T-helper 22 cell (primary cell): ENCODE measurements at regions not wholly inside any gene's neighbourhood (a gene's known extent, or its start where the extent isn't known, plus 50 kb on each side); places are given as distances from the start of the nearest gene placed in this dataset.
"Not testable (repeated sequence)": the region's sequence is repeated elsewhere in the genome, so short reads cannot be mapped to it uniquely, and the experiment has no call there.

ENCODE experiments used
- DNase-seq: peaks from one replicate; pipeline ENCODE4 v3.0.0-alpha.2; 2020; ENCODE audit warnings: low read depth

DNA sequence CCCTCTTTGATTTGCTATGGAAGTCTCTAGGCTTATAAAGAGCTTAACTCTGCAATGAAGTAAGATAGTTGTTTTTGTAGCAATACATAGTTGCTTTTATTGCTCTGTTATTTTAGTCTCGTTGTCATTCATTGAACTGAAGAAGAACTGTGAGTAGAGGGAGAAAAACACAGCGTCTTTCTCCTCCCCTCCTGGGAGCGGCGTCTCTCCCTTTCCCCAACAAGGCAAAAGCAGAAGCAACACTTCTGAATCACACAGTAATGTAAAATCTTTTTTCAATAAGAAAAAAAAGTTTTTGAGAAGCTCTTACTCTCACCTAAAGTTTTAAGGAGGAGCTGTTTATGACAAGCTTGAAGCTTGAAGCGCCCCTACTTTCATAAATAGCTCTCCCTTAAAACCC, 119.3 kb upstream of the SLC7A14 start:
- DNase-seq, result no peak

DNA sequence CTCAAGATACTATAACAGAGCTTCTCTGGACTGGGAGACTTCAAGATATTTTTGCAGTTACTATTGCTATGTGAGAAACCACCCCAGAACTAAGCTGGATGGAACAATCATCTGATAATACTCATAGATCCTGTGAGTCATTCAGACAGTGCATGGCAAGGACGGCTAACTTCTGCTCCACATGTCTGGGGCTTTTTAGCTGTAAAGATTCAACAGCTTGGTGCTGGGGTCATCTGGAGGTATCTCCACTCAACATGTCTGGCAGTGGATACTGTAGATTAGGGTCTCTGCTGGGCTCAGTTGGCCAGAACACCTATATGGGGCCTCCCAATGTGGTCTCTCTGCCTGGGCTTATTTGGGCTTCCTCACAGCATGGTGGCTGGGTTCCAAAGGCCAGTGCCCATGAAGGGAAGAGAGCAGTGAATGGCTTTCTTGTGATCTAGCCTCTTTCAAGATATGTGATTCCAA, 117.3 kb upstream of the SLC7A14 start:
- DNase-seq, result no peak

DNA sequence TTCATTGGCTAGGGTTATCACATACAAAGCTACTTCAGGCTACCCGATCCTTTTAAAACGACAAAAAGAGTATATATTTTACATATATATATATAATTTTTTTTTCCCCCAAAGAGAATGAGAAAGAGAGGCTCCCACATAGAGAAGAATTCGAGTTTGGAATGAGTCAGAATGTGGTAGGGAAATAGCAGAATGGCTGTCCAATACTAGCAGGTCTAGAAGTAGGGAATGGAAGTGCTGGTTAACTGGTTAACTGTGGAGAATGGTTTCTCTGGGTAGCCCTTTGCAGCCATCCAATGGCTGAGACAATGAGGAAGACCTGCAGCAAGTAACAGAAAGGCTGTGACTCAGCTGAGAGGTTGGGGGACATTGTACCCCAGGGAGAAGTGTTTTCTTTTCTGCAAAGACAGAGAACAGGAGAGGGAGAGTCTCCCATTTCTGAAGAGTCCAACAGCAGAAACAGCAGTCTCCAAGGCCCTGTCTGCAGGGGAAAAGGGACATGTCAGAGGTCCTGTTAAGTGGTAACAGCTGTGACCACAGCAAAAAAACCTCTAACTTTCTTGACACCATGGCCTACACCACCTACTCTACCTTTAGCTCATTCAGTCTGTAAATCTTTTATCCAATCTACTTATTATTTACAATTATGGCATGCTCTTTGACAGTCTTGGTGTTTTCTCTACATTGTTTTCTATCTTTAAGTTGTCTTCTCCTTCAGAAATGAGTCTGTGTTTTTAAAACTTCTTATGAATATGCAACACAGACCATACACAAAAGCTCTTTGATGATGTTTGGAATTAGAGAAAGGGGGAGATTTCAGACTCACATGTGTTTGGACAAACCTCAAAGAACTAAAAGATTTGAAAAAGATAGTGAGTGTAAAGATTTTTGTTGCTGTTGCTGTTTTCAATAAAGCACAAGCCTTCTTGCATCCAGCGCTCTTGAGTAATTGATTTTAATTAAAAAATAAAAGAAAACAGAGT, 116.1 kb upstream of the SLC7A14 start:
- DNase-seq, result no peak

DNA sequence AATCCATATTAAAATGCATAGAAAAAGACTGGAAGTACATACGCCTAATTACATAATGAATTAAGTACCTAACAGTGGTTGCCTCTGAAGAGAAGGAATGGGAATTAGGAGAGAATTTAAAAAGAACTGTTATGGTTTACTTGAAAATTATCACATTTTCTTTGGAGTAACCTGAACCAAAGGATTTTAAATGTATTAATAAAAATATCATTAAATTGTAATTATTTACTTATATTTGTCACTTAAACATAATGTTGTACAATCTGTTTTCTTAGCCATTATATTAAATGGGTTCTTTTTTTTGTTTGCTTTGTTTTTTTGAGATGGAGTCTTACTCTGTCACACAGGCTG, 114.2 kb upstream of the SLC7A14 start:
- no peak for DNase-seq

DNA sequence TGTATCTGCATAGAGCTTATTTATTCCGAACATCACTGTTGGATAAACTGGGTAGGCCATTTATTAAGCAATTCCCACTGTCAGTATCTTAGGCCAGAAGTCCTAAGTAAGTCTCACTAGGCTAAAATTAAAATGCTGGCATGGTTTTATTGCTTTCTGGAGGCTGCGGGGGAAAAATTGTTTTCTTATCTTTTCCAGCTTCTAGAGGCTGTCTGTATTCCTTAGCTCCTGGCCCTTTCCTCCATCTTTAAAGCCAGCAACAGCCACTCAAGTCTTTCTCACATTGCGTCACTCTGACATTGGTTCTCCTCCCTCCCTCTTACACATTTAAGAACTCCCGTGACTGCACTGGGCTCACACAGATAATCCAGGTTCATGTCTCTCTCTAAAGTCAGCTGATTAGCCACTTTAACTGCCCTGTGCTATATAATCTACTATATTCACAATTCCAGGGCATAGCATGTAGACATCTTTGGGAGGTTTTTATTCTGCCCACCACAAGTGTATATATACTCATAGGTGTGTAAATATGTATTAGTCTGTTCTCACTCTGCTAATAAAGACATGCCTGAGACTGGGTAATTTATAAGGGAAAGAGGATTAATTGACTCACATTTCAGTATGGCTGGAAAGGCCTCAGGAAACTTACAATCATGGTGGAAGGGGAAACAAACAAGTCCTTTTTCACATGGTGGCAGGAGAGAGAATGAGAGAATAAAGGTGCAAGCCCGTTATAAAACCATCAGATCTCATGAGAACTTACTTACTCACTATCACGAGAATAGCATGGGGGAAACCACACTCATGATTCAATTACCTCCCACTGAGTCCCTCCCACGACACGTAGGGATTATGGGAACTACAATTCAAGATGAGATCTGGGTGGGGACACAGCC, 113.5 kb upstream of the SLC7A14 start:
- no peak for DNase-seq

DNA sequence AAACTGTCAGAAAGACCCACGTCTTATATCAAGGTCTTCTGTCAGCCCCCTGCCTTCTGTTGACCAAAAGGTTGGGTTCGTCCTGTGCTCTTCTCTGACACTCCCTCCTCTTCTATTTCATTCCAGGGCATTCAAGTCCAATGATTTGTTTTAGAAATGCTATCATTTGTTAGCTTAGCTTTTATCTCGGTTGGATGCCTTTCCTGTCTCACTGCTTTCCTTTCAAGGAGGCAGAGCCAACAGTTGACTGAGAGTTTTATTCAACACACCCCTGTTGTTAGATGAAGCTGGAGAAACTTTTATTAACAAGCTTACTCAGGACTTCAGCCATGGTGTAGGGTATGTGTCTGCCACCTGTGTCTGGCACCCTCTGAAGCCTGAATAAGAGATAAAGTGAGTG, 112.0 kb upstream of the SLC7A14 start:
- no peak for DNase-seq

DNA sequence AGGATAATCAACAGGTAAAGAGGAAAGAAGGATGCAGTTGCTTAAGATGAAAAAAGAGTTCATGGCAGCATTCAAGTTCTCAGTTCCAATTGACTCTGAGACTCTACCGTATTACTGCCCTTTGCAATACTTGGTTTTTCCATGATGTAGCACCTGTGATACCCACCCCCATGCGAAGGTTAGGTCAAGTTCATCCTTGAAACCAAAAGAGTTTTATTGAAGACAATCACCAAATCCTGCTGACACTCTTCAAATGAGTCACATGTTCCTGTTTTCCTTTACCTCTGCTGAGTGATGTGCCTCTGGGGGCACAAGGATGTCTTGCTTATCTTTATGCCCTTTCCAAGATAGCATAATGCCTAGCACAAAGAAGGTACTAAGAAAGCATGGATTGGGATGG, 111.3 kb upstream of the SLC7A14 start:
- no peak for DNase-seq

DNA sequence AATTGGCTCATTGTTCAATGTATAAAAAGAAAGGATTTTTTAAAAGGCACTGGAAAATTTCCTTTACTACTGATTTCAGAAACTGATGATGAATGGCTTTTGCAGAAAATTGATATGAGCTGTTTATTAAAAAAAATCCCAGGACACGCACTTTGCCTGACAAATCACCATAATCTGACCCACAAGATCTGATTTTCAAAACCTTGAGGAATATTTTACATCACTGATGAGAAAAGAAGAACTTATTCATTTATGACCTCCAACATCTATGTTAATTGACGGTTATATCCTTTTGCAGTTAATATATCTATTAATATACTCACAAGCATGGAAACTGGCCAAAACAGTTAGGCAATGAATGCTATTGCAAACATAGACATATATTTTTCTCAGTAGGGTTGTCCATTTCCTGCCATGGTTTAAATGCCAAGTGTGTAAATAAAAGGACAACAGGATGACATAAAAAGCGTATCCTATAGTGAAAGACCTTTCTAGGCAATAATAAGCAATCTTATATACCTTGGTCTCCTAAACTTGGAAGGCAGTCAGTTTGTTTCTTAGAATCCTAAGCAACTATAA, 109.7 kb upstream of the SLC7A14 start:
- DNase-seq, result no peak

DNA sequence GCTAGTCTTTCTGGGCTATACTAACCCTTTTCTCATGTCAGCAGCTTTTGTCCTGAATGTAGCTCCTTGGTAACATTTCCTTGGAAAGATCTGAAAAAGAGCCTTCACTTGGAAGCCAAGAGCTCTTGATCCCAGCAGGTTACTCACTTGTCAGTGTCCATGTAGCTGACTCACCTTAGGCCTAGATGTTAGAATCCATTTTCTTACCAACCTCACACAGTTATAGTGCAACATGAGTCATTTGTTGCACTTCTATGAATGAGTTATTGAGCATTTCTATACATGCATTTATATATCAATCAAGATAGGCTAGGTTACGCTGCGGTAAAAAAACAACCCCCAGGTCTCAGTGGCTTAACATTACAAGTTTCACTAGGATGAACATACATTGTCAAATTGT, 106.8 kb upstream of the SLC7A14 start:
- DNase-seq, result no peak

DNA sequence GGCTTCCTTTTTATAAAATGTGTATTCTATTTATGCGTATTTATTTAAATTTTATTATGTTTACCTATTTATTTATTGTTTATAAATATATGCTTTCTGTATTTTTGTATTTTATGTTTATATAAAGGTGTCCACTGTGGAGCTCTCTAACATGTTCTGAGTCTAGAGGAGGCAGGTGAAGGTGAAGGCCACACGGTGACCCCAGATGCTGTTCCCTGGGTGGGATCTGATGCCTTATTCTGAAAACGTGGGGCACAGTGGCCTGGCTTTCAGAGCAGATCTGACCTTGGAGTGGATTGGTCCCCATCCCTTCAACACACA, 104.7 kb upstream of the SLC7A14 start:
- no peak for DNase-seq

DNA sequence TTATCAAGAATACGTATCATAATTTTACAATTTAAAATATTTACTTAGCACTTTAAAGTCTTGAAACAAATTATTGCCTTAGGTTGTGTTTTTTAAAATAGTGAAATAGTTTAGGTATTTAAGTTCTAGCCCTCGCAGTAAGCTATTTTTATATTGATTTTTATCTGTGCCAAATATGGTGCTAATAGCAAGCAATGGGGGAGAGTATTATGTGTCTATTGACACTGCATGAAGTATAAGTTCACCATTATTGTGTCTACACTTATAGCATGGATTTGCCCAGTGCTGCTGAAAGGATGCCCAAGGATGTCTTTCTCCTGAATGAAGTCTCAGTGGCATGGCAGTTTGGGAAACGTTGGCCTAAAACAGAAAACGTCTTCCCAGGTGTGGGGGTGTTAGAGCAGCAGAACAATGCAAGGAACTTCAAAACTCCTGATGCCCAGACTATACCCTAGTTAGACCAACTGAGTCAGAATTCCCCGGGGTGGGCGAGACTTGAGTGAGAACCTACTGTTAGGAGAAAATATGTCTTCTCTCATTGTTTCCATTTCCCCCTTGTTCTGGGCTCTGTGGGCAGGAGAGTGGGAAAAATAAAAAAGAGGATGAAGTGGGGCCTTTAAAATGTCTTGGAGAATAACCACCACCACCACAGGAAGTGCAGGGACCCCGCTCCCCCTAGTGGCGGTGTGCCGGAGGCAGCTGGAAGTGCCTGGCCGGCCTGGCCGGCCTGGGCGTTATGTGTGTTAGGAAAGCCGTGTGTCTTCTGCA, 104.2 kb upstream of the SLC7A14 start:
- no peak for DNase-seq

DNA sequence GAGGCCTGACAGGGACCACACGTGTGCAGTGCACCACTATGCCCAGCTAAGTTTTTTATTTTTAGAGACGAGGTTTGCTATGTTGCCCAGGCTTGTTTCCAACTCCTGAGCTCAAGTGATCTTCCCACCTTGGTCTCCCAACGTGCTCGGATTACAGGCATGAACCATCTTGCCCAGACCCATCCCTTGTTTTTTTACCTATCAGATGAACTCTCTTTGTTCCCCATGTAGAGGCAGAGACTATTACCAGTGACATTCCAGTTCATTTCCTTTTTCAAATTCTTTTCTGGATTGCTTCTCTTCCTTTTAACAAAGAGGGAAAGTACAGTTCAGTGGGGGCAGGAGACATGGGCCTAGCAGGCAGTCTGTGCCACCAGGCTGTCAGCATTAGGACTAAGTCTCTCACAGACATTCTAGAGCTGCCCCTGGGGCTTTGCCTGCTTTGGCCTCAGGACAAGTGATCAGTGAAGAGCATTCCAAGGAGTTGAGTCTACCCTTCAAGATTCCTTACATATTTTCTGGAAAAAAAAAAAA, 103.5 kb upstream of the SLC7A14 start:
- DNase-seq, result no peak

DNA sequence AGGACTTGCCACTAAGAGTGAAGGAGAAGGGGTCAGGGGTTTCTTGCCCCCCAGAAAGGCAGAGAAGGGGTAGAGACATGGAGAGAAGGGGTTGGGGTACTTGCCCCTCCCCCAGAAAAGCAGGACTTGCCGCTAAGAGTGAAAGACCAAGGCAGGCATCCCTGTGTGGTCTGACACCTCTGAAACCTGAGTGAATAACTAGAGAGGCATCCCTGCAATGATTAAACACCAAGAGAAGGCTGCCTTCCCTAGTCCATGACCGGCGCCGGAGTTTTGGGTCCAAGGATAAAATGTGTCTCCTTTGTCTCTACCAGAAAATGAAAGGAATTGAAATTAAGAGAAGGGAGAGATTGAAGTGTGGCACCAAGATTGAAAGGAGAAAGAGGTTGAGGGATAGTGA, 102.3 kb upstream of the SLC7A14 start:
- DNase-seq, result not testable (repeated sequence)

DNA sequence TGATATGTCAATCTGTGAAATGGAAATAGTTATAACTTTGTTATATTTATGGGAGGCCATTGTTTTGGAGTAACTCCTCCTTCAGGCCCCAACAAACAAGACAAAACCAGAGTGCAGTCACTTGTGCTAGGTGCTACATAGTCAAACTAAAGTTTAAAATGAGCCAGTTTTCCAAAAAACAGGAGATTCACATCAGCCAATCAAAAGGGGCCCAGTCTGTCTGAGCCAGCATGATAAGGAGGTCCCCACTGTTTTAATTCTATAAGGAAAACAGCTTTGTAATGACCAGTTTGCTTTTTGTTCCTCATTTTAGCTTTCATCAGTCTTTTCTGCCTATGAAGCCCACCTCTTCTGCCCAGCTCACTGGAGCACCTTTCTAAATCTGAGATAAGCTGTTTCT, 94.7 kb upstream of the SLC7A14 start:
- no peak for DNase-seq

DNA sequence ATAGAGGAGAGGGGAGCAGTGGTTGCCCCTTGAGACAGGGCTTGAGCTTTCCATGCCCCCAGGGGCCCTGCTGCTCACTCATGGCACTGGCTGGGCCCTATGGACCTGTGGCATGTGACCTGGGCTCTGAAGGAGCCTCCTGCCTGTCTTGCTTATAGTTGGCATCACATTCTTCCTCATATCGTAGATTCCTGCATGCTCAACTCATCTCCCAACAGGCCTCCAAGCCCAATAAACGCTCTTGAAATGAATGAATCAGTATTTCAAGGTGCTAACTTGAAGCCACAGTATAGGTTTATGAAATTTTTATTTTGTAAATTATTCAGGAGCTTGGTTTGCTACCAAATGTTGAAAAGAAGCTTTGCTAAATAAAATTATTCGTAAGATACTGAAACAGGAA, 93.3 kb upstream of the SLC7A14 start:
- DNase-seq, result no peak

DNA sequence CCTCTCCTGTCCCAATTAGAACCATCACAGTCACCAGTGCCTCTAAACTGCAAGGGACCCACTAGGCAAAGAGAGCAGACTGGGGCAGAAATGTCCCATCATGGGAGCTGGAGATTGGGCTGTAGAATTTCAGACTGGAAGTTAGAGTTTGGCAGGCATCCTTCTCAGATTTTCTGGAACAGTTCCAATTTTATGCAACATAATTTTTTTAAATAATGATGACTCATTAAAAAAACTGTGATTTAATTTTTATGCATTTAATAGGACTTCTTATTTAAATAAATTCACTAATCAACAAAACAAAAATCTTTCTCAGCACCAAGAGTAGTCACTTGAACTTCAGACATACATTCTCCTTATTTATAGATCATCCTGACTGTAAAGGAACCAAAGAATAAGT, 84.6 kb upstream of the SLC7A14 start:
- DNase-seq, result no peak

DNA sequence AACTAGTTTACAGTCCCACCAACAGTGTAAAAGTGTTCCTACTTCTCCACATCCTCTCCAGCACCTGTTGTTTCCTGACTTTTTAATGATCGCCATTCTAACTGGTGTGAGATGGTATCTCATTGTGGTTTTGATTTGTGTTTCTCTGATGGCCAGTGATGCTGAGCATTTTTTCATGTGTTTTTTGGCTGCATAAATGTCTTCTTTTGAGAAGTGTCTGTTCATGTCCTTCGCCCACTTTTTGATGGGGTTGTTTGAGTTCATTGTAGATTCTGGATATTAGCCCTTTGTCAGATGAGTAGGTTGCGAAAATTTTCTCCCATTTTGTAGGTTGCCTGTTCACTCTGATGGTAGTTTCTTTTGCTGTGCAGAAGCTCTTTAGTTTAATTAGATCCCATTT, 77.1 kb upstream of the SLC7A14 start:
- DNase-seq, result not testable (repeated sequence)

DNA sequence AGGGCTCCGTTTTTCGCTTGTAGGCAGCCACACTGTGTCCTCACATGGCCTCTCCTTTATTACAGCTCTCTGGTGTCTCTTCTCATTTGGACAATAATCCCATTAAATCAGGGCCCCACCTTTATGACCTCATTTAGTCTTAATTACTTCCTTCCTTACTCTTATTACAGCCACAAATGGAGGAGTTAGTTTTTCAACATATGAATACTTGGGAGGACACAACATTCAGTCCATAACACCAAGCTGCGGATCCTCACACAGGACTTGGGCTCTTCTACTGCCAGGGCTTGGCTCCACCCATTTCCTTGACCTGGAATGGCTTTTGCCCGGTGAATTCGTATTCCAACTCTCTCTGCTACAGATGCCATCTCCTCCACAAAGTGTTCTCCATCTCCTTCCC, 74.3 kb upstream of the SLC7A14 start:
- no peak for DNase-seq

DNA sequence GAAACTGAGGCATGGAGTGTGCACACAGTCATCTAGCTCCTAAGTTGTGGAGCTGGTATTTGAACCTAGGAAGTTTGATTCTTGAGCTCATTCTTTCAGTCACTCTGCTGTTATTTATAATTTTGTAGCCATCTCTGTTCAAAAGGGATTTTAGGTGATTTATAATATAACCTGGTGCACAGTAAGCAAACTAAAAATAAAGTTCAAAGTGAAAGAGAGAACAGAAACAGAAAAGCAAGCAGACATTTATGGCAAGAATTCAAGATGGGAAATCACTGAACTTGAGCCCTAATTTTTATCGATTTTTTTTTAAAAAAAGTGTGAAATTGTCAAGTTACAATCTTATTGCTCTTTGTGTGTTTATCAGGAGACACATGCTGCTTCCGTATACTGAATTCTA, 71.4 kb upstream of the SLC7A14 start:
- DNase-seq, result no peak

DNA sequence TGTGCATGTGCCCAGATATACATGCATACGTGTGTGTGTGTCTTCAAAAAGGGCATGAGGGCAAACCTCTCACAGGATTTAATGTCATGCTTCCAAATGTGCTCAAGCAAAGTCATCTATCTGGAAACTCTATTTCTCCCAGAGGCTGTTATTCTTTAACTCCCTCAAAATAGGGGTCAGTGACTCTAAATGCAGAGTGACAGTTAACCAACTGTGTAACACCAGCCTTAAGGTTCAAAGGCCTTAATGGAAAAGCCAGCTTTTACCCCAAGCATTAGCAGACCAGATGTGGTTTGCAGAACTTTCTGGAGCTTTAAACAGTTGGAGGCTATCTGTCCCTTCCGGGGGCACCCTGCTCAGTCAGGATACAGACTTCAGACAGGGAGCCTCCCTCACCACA, 70.4 kb upstream of the SLC7A14 start:
- DNase-seq, result no peak

DNA sequence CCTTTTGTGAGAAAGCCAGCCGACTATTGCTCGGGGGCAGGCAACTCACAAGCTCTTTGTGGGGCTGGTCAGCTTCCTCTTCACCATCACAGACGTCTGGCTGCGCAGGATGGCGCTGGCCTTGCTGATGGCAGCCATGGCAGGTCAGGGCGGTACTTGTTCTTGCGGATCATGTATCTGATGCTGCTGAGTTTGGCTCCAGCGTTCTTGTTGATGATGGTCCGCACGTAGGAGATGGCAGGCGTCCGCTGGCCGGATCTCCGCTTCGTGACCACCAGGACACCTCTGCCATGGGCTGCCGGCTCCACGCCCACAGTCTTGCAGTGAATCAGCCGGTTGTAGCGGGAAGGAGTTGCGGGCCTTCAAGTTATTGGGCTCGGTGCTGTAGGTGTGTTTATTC, 67.9 kb upstream of the SLC7A14 start:
- DNase-seq, result no peak
